Caco-2 (cell line): ENCODE measurements at regions not wholly inside any gene's neighbourhood (a gene's known extent, or its start where the extent isn't known, plus 50 kb on each side); places are given as distances from the start of the nearest gene placed in this dataset.
A peak's percentile ranks its signal among the peaks of the same experiment; 100 is the strongest.

ENCODE experiments used
- BruUV-seq: library from RNA; stranded (reverse); fragments of 400-500 nt; replicated peaks from 2 replicates; lab custom pipeline; 2021; lab: Mats Ljungman, UMichigan
- CTCF ChIA-PET: fragments of 300-600 bp; sonication (Branson Sonifier 250); formaldehyde crosslinking; loops from one replicate; lab custom pipeline; 2022; ENCODE audit warnings: antibody characterized with exemption; lab: Charles Lee
- POLR2A ChIA-PET: fragments of 300-600 bp; sonication (Branson Sonifier 250); formaldehyde crosslinking; loops from one replicate; lab custom pipeline; 2022; ENCODE audit warnings: antibody characterized with exemption; lab: Charles Lee
- DNase-seq, 2 experiments: peaks; one replicate each; pipeline versions ENCODE4 v3.0.0 to v3.0.0-alpha.2; 2020 to 2022
- H3K27me3 ChIP-seq: replicated peaks from 2 replicates; pipeline ENCODE4 v1.6.0; 2011; ENCODE audit warnings: low read length; ENCODE audit not compliant: control insufficient read depth, insufficient read depth
- H3K36me3 ChIP-seq: 2 replicates; pipeline ENCODE4 v1.5.1; 2011; ENCODE audit warnings: low read length; ENCODE audit not compliant: control insufficient read depth, insufficient read depth
- H3K4me1 ChIP-seq: fragments of 250-450 bp; sonication (Bioruptor Pico); 2 replicates; pipeline ENCODE4 v1.5.1; 2020; ENCODE audit warnings: mild to moderate bottlenecking
- H3K4me3 ChIP-seq: 2 replicates; pipeline ENCODE4 v1.5.1; 2011; ENCODE audit warnings: low read depth, mild to moderate bottlenecking, control low read depth, low read length
- H3K9me3 ChIP-seq: fragments of 250-450 bp; sonication (Bioruptor Pico); 2 replicates; pipeline ENCODE4 v1.5.1; 2020; ENCODE audit warnings: mild to moderate bottlenecking, moderate library complexity
- H3K27ac Mint-ChIP-seq: one replicate; pipeline ENCODE4 v1.8.0; 2022; ENCODE audit warnings: mixed read lengths; ENCODE audit not compliant: unreplicated experiment
- H3K27me3 Mint-ChIP-seq: one replicate; pipeline ENCODE4 v1.8.0; 2022; ENCODE audit warnings: mixed read lengths; ENCODE audit not compliant: insufficient read depth, unreplicated experiment
- H3K36me3 Mint-ChIP-seq: one replicate; pipeline ENCODE4 v1.8.0; 2022; ENCODE audit warnings: mild to moderate bottlenecking, mixed read lengths; ENCODE audit not compliant: insufficient read depth, unreplicated experiment
- H3K4me1 Mint-ChIP-seq: one replicate; pipeline ENCODE4 v1.8.0; 2022; ENCODE audit warnings: low read depth, mixed read lengths; ENCODE audit not compliant: unreplicated experiment
- H3K4me3 Mint-ChIP-seq: one replicate; pipeline ENCODE4 v1.8.0; 2022; ENCODE audit warnings: mild to moderate bottlenecking, moderate library complexity, mixed read lengths; ENCODE audit not compliant: unreplicated experiment
- H3K9me3 Mint-ChIP-seq: one replicate; pipeline ENCODE4 v1.8.0; 2022; ENCODE audit warnings: mixed read lengths; ENCODE audit not compliant: unreplicated experiment
- CTCF ChIP-seq, 2 experiments: fragments of 200-600 bp in 1 of 2; IDR thresholded peaks; 1 replicate in 1 of 2; 2 replicates in 1 of 2; pipeline versions ENCODE4 v1.5.1 to v1.8.0; 2011 to 2022; ENCODE audit warnings: antibody characterized with exemption in 1 of 2, control low read depth in 1 of 2, inconsistent platforms in 1 of 2, low read depth in 1 of 2, low read length in 1 of 2, mild to moderate bottlenecking in 1 of 2, moderate library complexity in 1 of 2; ENCODE audit not compliant: insufficient read depth in 1 of 2, severe bottlenecking in 1 of 2, unreplicated experiment in 1 of 2
- intact Hi-C: fragments of 100-400 bp; cut with micrococcal nuclease; formaldehyde crosslinking; loops from one replicate; pipeline ENCODE4 v1.10.0; 2022; ENCODE audit not compliant: unreplicated experiment

- ChIA-PET CTCF (no interaction called here), POLR2A (no interaction called here)
- Histone ChIP-seq H3K4me3 (no peak overlapping the region), H3K4me1 (peaks cover 68% of the 10 kb centered on the region), H3K9me3 (no peaks in the 10 kb centered on the region; the same call in 1 of the 2 replicates), H3K27me3 (no peaks in the 10 kb centered on the region), H3K36me3 (no peaks in the 10 kb centered on the region)
- Mint-ChIP-seq H3K4me1 (peaks cover 42% of the 10 kb centered on the region), H3K9me3 (peaks cover 38% of the 10 kb centered on the region), H3K4me3 (no peak overlapping the region), H3K27me3 (no peaks in the 10 kb centered on the region), H3K36me3 (peaks cover 6% of the 10 kb centered on the region), H3K27ac (no peak overlapping the region)
- TF ChIP-seq CTCF (IDR thresholded peaks at IDR 0.05; ENCODE audit: insufficient read depth in 1 of 2, low read depth in 1 of 2, low read length in 1 of 2, severe bottlenecking in 1 of 2, unreplicated experiment in 1 of 2): no peak
- intact Hi-C loops: loop anchor here (5.0 to 10.0 kb wide), 2 partner anchors 85 to 618 kb away; no protein-coding TSS in a partner anchor
- DNase-seq: no peak
- BruUV-seq: TSS peak; percentile 84
Observed at GRCh38 chr2:138107288-138107687, 143.0 kb downstream of the HNMT start.

- no peak for TF ChIP-seq CTCF (IDR thresholded peaks at IDR 0.05; ENCODE audit: insufficient read depth in 1 of 2, low read depth in 1 of 2, low read length in 1 of 2, severe bottlenecking in 1 of 2, unreplicated experiment in 1 of 2)
- H3K4me1 Mint-ChIP-seq: peaks cover 46% of the 10 kb centered on the region
- intact Hi-C loops: no loop called here
- no peaks in the 10 kb centered on the region for H3K36me3 ChIP-seq
- no peaks in the 10 kb centered on the region for H3K27me3 Mint-ChIP-seq
- H3K9me3 ChIP-seq: peaks cover 9% of the 10 kb centered on the region
- BruUV-seq: no TSS peak
- no peaks in the 10 kb centered on the region for H3K27me3 ChIP-seq
- no peak overlapping the region for H3K4me3 ChIP-seq
- peak in 1 of 2 experiments; percentile 17 for DNase-seq
- H3K4me3 Mint-ChIP-seq: no peak overlapping the region
- peak overlapping the region; percentile 49 for H3K27ac Mint-ChIP-seq
- ChIA-PET POLR2A (no interaction called here), CTCF (no interaction called here)
- peaks cover 59% of the 10 kb centered on the region for H3K4me1 ChIP-seq
- peaks cover 51% of the 10 kb centered on the region for H3K9me3 Mint-ChIP-seq
- H3K36me3 Mint-ChIP-seq: peaks cover 6% of the 10 kb centered on the region
Observed at GRCh38 chr2:138110453-138111083, 146.3 kb downstream of the HNMT start.

GRCh38 chr2:138112536-138112935, 148.3 kb downstream of the HNMT start:
- Histone ChIP-seq H3K4me1 (peaks cover 40% of the 10 kb centered on the region), H3K4me3 (no peak overlapping the region), H3K36me3 (no peaks in the 10 kb centered on the region), H3K27me3 (no peaks in the 10 kb centered on the region), H3K9me3 (peaks cover 12% of the 10 kb centered on the region)
- CTCF ChIA-PET: no interaction called here
- H3K27me3 Mint-ChIP-seq: no peaks in the 10 kb centered on the region
- H3K36me3 Mint-ChIP-seq: peaks cover 11% of the 10 kb centered on the region
- peaks cover 30% of the 10 kb centered on the region for H3K4me1 Mint-ChIP-seq
- H3K4me3 Mint-ChIP-seq: no peak overlapping the region
- intact Hi-C loops: no loop called here
- no TSS peak for BruUV-seq
- H3K27ac Mint-ChIP-seq: no peak overlapping the region
- no peak for DNase-seq
- TF ChIP-seq CTCF (IDR thresholded peaks at IDR 0.05; ENCODE audit: insufficient read depth in 1 of 2, low read depth in 1 of 2, low read length in 1 of 2, severe bottlenecking in 1 of 2, unreplicated experiment in 1 of 2): no peak
- peaks cover 56% of the 10 kb centered on the region for H3K9me3 Mint-ChIP-seq
- POLR2A ChIA-PET: no interaction called here
